ENCODE measurements at regions not wholly inside any gene's neighbourhood (a gene's known extent, or its start where the extent isn't known, plus 50 kb on each side); places are given as distances from the start of the nearest gene placed in this dataset.

GRCh38 chr3:184659797-184660301 is 52.0 kb downstream of the MAGEF1 start:
- Mint-ChIP-seq H3K4me1 (ENCODE audit: low read depth, unreplicated experiment) (peaks cover 17% of the 10 kb centered on the region), H3K27me3 (ENCODE audit: unreplicated experiment) (peaks cover 5% of the 10 kb centered on the region), H3K4me3 (ENCODE audit: unreplicated experiment) (no peak overlapping the region), H3K27ac (ENCODE audit: unreplicated experiment) (no peak overlapping the region), H3K9me3 (ENCODE audit: unreplicated experiment) (peaks cover 6% of the 10 kb centered on the region), H3K36me3 (ENCODE audit: unreplicated experiment) (no peaks in the 10 kb centered on the region)
- TF ChIP-seq CTCF (IDR thresholded peaks at IDR 0.05; ENCODE audit: partially characterized antibody, unreplicated experiment), result no peak
- DNase-seq, result no peak

GRCh38 chr3:184658223-184658928 is 53.5 kb downstream of the MAGEF1 start:
- H3K36me3 Mint-ChIP-seq (ENCODE audit: unreplicated experiment), result peaks cover 6% of the 10 kb centered on the region
- no peak for DNase-seq
- H3K4me3 Mint-ChIP-seq (ENCODE audit: unreplicated experiment), result no peak overlapping the region
- H3K4me1 Mint-ChIP-seq (ENCODE audit: low read depth, unreplicated experiment), result peaks cover 14% of the 10 kb centered on the region
- peaks cover 6% of the 10 kb centered on the region for H3K9me3 Mint-ChIP-seq (ENCODE audit: unreplicated experiment)
- H3K27me3 Mint-ChIP-seq (ENCODE audit: unreplicated experiment), result peaks cover 4% of the 10 kb centered on the region
- TF ChIP-seq CTCF (IDR thresholded peaks at IDR 0.05; ENCODE audit: partially characterized antibody, unreplicated experiment), result no peak
- no peak overlapping the region for H3K27ac Mint-ChIP-seq (ENCODE audit: unreplicated experiment)

GRCh38 chr3:184656829-184657681 is 54.8 kb downstream of the MAGEF1 start:
- TF ChIP-seq CTCF (IDR thresholded peaks at IDR 0.05; ENCODE audit: partially characterized antibody, unreplicated experiment), result no peak
- Mint-ChIP-seq H3K27me3 (ENCODE audit: unreplicated experiment) (peaks cover 4% of the 10 kb centered on the region), H3K4me1 (ENCODE audit: low read depth, unreplicated experiment) (peaks cover 14% of the 10 kb centered on the region), H3K36me3 (ENCODE audit: unreplicated experiment) (peaks cover 12% of the 10 kb centered on the region), H3K9me3 (ENCODE audit: unreplicated experiment) (peaks cover 8% of the 10 kb centered on the region), H3K27ac (ENCODE audit: unreplicated experiment) (no peak overlapping the region), H3K4me3 (ENCODE audit: unreplicated experiment) (no peak overlapping the region)
- no peak for DNase-seq

- no peak for DNase-seq
- Mint-ChIP-seq H3K4me3 (ENCODE audit: unreplicated experiment) (no peak overlapping the region), H3K36me3 (ENCODE audit: unreplicated experiment) (peaks cover 12% of the 10 kb centered on the region), H3K4me1 (ENCODE audit: low read depth, unreplicated experiment) (peaks cover 14% of the 10 kb centered on the region), H3K27me3 (ENCODE audit: unreplicated experiment) (peaks cover 4% of the 10 kb centered on the region), H3K27ac (ENCODE audit: unreplicated experiment) (no peak overlapping the region), H3K9me3 (ENCODE audit: unreplicated experiment) (peaks cover 8% of the 10 kb centered on the region)
- no peak for TF ChIP-seq CTCF (IDR thresholded peaks at IDR 0.05; ENCODE audit: partially characterized antibody, unreplicated experiment)
Measured at GRCh38 chr3:184656458-184656828, 55.4 kb downstream of the MAGEF1 start.

GRCh38 chr3:184655597-184655996 is 56.3 kb downstream of the MAGEF1 start:
- H3K36me3 Mint-ChIP-seq (ENCODE audit: unreplicated experiment), result peaks cover 12% of the 10 kb centered on the region
- no peak for TF ChIP-seq CTCF (IDR thresholded peaks at IDR 0.05; ENCODE audit: partially characterized antibody, unreplicated experiment)
- no peak overlapping the region for H3K4me3 Mint-ChIP-seq (ENCODE audit: unreplicated experiment)
- peaks cover 4% of the 10 kb centered on the region for H3K27me3 Mint-ChIP-seq (ENCODE audit: unreplicated experiment)
- peaks cover 14% of the 10 kb centered on the region for H3K4me1 Mint-ChIP-seq (ENCODE audit: low read depth, unreplicated experiment)
- H3K27ac Mint-ChIP-seq (ENCODE audit: unreplicated experiment), result no peak overlapping the region
- peaks cover 7% of the 10 kb centered on the region for H3K9me3 Mint-ChIP-seq (ENCODE audit: unreplicated experiment)
- DNase-seq, result no peak
